ENCODE measurements at regions not wholly inside any gene's neighbourhood (a gene's known extent, or its start where the extent isn't known, plus 50 kb on each side); places are given as distances from the start of the nearest gene placed in this dataset.

- Histone ChIP-seq H3K36me3 (ENCODE audit: control insufficient read depth, insufficient read depth, low read length) (no peaks in the 10 kb centered on the region), H3K27me3 (ENCODE audit: control insufficient read depth, insufficient read depth, low read length) (no peaks in the 10 kb centered on the region), H3K4me3 (ENCODE audit: low read depth, low read length) (no peak overlapping the region)
- DNase-seq (ENCODE audit: low read depth), result peak; percentile 45
- TF ChIP-seq CTCF (IDR thresholded peaks at IDR 0.05; ENCODE audit: insufficient read depth, low read length, poor library complexity, severe bottlenecking), result no peak
Measured at GRCh38 chr1:209368864-209369598, 214.5 kb upstream of the CAMK1G start.

- Histone ChIP-seq H3K4me3 (ENCODE audit: low read depth, low read length) (no peak overlapping the region), H3K36me3 (ENCODE audit: control insufficient read depth, insufficient read depth, low read length) (no peaks in the 10 kb centered on the region), H3K27me3 (ENCODE audit: control insufficient read depth, insufficient read depth, low read length) (no peaks in the 10 kb centered on the region)
- no peak for DNase-seq (ENCODE audit: low read depth)
- no peak for TF ChIP-seq CTCF (IDR thresholded peaks at IDR 0.05; ENCODE audit: insufficient read depth, low read length, poor library complexity, severe bottlenecking)
Measured at GRCh38 chr1:209370241-209370995, 213.1 kb upstream of the CAMK1G start.

GRCh38 chr1:209375097-209375496 lies 208.4 kb upstream of the CAMK1G start:
- TF ChIP-seq CTCF (IDR thresholded peaks at IDR 0.05; ENCODE audit: insufficient read depth, low read length, poor library complexity, severe bottlenecking), result no peak
- Histone ChIP-seq H3K27me3 (ENCODE audit: control insufficient read depth, insufficient read depth, low read length) (no peaks in the 10 kb centered on the region), H3K4me3 (ENCODE audit: low read depth, low read length) (no peak overlapping the region), H3K36me3 (ENCODE audit: control insufficient read depth, insufficient read depth, low read length) (no peaks in the 10 kb centered on the region)
- DNase-seq (ENCODE audit: low read depth), result no peak

GRCh38 chr1:209375671-209376365 lies 207.7 kb upstream of the CAMK1G start:
- no peaks in the 10 kb centered on the region for H3K27me3 ChIP-seq (ENCODE audit: control insufficient read depth, insufficient read depth, low read length)
- H3K36me3 ChIP-seq (ENCODE audit: control insufficient read depth, insufficient read depth, low read length), result no peaks in the 10 kb centered on the region
- no peak for TF ChIP-seq CTCF (IDR thresholded peaks at IDR 0.05; ENCODE audit: insufficient read depth, low read length, poor library complexity, severe bottlenecking)
- DNase-seq (ENCODE audit: low read depth), result no peak
- H3K4me3 ChIP-seq (ENCODE audit: low read depth, low read length), result no peak overlapping the region

- Histone ChIP-seq H3K27me3 (ENCODE audit: control insufficient read depth, insufficient read depth, low read length) (no peaks in the 10 kb centered on the region), H3K36me3 (ENCODE audit: control insufficient read depth, insufficient read depth, low read length) (no peaks in the 10 kb centered on the region), H3K4me3 (ENCODE audit: low read depth, low read length) (no peak overlapping the region)
- DNase-seq (ENCODE audit: low read depth), result no peak
- TF ChIP-seq CTCF (IDR thresholded peaks at IDR 0.05; ENCODE audit: insufficient read depth, low read length, poor library complexity, severe bottlenecking), result no peak
Measured at GRCh38 chr1:209376774-209377173, 206.7 kb upstream of the CAMK1G start.
